HG03521 (cell line): ENCODE measurements at regions not wholly inside any gene's neighbourhood (a gene's known extent, or its start where the extent isn't known, plus 50 kb on each side); places are given as distances from the start of the nearest gene placed in this dataset.

ENCODE experiments used
- ATAC-seq: cut with Tn5 transposase; IDR thresholded peaks from one replicate; pipeline ENCODE4 v1.9.1; 2021; ENCODE audit warnings: mild to moderate bottlenecking, moderate library complexity; ENCODE audit not compliant: unreplicated experiment

DNA sequence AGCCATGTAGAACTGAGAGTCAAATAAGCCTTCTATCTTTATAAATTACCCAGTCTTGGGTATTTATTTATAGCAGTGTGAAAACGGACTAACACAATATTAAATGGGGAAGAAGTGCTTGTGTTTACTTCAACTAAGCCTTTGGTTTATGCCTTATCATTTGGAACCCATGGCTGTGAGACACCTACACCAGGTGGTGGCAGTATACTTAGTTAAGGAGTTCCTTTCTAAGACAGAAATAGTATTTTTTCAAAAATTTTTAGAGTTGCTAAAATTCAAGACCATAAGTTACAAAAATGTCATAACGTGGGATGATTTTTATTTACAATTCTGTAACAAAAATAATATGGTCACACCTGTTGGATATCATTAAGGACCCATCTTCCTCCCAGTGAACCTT, 354.5 kb upstream of the SOX14 start:
- no peak for ATAC-seq

DNA sequence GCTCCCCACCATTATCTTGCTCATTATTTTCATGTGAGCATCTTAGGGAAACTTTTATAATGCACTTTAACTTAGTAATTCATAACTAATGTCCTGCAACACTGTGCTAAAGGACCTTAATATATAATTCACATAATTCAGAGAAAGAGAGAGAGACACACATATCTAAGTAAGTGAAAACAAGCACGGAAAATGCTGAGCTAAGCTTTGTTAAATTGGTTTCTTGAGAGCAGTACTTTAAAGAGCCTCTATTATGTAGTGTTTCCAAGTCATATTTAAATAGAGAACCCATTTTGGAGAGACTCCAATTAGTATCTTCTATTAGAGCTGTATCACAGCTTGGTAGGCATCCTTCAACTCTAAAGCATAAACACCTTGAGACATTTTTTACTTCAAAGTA, 354.1 kb upstream of the SOX14 start:
- no peak for ATAC-seq

DNA sequence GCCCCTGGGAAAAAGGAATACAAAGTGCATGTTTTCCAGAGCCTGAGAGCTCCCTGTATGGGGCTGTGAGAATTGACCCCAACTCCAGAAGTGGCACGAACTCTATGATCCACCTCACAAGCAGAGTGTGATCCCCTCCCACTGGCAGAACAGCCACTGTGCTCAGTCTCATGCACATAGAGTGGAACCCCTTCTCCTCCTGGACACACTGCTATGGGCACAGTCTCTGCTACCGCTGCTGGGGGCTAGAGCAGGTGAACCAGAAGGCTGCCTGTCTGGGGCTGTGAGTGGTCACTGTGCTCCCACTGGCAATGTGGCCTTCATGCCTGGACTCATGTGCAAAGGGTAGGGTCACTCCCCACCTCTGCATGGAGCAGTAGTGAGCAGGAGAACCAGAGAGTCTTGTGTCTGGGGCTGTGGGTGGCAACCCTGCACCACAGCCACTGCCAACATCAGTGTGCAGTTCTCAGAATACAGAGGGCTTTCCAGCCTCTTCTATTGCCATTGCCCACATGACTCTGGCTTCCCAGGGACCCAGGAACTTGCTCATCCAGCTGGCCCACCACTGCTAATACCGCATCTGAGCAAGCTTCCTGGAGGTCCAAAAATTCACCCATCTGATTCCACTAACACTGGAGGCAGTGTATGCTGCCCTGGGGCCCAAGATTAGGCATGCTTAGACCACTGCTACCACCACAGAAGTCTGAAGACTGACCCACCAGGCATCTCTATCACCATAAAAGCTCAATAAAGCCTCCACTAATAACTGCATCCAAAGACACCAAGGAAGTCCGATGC, 343.7 kb upstream of the SOX14 start:
- no peak for ATAC-seq

DNA sequence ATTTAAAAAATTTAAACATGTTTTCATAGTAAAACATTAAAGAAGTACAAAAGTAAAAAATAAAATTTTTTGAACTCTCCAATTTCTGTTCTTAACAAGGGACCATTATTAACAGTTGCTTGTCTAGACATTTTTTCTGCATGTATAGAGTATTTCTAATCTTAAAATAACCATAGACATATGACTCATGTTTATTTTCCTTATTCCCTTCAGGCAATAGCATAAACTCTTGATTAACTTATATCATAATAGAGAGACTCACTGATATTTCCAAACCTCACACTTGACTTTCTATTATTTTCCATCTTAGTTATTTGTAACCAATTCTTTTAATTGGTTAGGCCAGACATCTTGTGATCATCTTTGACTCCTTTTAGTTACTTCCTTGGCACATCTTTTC, 325.6 kb upstream of the SOX14 start:
- ATAC-seq: no peak

DNA sequence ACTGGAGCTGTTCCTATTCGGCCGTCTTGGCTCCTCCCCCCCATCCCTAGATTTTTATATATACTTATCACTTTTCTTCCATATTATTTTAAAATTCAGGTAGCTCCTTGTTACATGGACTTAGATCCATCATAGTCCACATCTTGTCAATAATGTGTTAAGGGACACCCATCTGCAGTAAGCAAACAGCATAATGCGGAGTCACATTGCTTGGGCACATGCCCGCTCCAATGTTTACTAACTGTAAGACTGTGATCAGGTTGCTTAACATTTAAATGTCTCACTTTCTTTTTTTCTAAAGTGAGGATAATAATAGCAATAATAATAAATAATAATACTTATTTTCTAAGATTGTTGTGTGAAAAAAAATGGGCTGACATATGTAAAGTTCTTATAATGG, 303.2 kb upstream of the SOX14 start:
- ATAC-seq: no peak

DNA sequence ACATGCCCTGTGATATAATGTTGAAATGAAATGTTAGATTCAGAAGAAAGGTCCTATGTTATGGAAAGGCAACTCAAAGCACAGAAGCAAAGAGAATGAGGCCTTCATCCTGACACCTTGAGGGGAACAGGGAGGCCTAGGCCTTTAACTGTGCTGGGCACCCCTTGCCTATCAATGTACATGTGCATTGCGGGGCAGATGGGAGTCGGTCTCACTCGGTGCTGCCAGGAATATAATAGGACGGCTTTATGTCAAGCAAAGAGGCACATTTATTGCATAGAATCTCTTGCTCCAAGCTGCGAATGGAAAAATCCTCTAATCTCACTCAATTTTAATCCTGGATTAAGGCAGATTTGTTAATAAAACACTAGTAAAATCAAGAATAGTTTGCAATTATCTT, 301.0 kb upstream of the SOX14 start:
- no peak for ATAC-seq

DNA sequence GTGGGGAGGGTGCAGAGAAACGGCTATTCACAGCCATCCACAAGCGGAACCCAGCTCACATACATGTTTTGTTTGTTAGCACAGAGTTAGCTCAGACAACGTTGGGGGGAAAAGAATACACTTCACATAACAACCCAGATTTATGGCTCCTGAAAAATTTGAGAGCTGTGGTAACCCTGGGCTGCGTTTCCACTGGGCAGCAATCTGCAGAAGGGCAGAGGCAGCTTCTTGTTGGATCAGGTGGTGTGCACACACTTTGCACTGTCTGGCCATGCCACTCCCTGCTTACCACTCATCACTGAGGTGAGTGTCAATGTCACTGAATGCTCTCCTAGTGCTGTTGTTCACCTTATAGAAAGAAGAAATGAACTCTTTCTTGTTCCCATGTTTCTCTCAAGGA, 299.8 kb upstream of the SOX14 start:
- no peak for ATAC-seq

DNA sequence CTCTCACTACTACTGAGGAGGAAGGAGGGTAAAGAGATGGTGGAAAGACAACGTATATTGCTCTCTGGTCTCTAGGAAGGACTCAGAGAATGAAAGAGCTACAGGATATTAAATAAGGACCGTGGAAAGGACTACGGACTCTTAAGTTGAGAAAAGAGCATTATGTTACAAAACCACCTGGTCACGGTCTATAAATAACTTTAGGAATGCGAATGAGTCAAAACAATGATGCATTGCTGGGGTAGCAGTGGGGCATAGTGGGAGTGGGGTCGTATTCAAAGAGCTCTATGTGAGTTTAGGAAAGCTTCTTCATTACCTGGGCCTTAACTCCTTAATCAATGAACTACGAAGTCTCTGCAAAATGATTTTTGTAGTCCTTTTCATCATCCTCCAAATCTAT, 295.7 kb upstream of the SOX14 start:
- no peak for ATAC-seq

DNA sequence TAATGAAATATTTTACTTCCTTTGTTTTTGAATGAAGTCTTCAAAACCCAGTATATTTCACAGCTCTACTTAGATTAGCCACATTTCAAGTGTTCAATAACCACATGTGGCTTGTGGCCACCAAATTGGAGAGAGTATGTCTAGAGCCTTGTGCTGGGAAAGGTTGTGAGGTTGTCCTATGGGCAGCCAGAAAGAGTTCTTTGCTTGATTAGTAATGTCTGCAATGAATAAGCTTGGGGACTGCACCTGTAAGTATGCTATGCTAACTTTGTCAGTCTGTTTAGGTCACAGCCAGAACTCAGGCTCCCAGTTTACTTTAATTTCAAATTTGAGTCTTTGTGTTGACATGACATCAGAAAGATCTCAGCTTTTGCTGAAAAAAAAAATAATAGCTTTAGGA, 294.9 kb upstream of the SOX14 start:
- ATAC-seq: no peak

DNA sequence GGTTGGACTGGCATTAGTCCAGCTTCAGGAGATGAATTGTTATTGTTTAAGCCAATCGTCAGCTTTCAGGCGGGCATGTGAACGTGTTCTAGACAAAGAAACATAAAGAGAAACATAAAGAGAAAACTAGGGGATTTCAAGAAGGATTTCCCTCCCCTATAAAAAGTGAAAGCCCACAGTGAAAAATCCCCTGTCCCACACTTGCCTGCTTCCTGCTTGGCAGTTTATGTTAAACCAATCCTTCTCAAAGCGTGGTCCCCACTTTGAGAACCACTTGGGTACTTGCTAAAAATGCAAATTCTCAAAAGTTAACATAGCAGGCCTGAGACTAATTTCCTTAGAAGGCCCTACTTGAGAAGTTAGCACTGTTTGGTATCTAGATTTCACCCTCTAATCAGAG, 293.0 kb upstream of the SOX14 start:
- no peak for ATAC-seq

DNA sequence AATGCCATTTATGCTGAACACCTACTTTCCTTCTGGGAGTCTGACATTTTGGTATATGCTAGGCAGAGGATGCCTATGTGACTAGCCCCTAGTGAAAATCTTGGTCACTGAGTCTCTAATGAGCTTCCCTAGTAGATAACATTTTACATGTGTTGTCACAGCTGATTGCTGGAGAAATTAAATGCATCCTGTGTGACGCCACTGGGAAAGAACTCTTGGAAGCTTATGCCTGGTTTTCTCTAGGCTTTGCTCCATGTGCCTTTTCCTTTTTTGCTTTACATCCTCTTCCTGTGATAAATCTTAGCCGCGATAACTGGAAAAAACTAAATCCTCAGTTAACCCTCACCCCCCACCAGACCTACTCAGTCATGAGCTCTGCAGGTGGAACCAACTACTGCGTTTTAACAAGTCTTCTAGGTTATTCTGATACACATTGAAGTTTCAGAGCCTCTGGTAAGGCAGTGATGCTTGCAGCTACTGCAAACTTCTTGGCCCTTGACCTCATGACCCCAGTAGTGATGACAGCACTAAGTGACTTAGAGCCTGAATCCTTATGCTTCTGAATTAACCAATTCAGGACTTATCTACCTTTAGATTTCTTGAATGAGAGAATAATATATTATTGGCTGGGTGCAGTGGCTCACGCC, 292.4 kb upstream of the SOX14 start:
- no peak for ATAC-seq

DNA sequence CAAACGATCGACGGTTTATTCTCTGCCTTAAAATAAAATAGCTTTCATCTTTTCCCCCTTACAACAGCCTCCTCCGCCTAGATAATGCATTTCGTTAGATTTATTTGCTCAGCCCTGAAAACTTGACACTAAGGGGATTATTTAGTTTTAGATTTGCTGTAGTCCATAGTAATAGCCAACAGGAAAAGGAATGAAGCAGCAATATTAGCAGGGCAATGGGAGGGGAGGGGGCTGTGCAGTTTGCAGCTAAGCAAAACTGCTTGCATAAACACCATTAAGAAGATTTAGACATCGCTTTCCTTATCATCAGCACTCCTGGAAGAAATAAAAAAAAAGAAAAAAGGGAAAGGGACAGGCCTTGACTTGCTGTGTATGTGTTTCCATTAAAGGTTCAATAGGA, 286.5 kb upstream of the SOX14 start:
- no peak for ATAC-seq

DNA sequence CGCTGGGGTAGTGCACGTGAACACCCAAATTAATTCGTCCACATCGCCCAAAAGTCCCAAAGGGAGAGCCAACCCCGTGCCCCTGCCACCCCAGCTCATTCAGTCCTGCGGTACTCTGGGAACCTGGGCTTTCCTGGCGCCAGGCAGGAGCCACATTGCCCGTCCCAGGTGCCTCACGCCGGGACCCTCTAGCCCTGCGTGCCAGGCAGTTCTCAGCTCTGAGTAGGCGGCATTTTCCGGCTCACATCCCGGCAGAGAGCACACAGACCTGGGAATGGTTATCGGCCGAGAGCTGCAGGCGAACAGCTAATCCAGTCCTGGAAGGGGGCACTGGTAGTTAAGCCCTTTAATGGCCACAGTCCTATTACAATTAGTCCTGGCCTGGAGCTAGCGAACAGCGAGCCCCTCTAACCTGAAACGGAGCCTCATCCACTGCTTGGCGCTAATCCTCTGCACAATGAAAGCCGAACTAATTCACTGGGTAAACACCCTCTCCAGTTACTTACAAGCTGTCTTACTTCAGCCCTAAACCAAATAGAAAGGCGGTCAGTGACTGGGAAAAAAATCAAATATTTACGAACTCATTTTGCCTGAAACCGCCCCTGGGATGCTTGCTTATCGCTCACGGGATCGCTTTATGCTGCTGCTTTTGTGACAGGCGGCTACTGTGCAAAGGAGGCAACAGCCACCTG, 254.6 kb upstream of the SOX14 start:
- ATAC-seq: no peak

DNA sequence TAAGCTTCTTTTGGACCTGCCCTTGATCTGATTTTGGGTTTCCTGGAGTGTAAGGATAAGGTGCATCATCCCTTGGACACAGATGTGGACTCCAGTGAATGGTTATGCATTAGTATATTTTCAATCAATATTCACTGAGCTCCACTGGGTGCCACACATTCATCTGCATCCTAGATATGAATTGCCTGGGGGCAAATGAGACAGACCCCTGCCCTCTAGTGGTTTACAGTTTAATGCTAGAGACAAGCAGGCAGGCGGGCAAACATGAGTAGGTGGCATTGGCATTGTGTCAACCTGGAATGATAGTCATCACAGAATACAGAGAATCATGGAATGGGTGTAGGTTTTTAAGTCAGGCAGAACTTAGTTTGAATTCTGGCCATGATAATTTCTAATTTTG, 252.5 kb upstream of the SOX14 start:
- ATAC-seq: no peak

DNA sequence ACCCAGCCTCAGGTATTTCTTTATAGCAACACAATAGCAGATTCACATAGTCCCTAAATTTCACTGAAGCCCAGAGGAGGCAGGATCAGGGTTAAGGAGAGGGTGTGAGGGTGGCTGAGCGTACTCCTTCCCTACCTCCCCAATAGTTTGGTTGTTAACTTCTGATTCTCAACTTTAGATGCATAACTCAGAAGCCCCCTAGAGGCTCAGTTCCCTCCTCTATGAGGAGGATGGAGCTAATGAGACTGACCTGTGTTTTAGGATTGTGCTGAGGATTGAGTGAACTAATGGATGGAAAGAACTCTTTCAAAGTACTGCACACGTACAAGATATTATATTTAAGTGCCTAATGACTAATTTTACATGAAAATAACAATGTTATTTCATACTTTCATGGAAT, 249.3 kb upstream of the SOX14 start:
- ATAC-seq: no peak

DNA sequence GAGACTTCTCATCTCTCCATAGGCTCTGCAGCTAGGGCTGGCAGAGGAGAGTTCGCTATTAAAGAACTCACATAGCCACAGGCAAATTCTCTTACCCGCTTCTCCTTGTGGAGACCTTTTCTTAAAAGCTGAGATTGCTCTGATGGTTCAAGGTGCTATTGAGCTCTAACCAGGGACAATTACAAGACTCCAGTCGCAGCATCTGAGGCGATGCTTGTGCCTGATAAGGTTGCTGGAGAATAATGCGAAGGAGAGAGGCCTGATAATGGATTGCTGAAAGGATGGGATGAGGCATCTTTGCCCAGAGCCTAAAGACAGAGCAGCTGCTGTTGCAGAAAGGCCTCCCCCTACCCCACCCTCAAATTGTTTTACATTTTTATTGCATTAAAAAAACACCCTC, 244.5 kb upstream of the SOX14 start:
- no peak for ATAC-seq

DNA sequence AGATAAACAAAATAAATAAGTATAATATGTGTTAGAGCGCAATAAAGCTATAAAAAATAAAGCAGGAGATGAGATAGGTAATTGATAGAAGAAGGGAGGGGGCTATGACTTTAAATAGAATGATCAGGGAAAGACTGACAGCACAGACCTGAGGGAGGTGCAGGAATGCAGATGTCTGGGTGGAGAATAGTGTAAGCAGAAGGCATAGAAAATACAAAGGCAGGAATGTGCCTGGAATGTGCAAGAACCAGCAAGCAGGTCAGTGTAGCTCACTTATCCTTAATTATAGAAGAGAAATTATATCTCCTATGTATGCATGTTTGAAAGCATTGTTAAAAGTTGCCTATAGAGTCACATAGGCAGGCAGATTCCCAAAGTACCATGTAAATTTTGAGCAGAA, 239.4 kb upstream of the SOX14 start:
- ATAC-seq: no peak

DNA sequence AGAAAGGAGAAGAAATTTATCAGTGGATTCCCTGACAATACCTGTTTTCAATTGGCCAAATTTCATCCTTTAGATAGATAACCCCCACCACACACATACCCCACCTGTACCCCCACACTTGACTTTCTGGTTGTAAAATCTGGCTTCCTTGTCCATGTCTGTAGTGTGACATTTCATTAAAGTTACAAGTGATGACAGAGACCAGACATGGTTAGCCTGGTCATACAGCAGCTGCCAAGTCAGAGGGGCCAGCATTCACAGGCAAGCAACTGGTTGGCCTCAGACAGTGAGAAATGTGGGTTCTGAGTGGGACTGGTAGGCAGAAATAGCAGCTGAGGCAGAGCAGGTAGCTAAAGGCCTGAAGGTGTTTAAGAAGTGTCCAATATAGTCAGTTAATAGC, 238.6 kb upstream of the SOX14 start:
- no peak for ATAC-seq

DNA sequence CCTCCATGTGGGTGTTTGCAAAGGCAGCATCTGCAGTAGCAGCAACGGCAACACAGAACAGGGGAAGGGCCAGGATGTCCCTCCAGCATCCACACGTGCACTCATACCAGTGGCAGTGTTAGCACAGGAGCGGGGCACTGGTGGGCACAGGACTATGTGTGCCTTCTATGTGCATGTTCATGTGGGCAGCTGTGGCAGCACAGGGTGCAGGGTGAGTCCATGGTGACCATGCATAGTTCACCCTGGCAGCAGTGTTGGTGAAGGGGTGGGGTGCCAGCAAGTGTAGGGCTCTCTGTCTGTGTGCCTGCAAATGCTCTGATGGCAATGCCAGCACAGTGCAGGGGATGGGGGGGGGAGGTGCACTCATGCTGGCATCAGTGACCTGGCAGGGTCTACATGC, 222.1 kb upstream of the SOX14 start:
- no peak for ATAC-seq

DNA sequence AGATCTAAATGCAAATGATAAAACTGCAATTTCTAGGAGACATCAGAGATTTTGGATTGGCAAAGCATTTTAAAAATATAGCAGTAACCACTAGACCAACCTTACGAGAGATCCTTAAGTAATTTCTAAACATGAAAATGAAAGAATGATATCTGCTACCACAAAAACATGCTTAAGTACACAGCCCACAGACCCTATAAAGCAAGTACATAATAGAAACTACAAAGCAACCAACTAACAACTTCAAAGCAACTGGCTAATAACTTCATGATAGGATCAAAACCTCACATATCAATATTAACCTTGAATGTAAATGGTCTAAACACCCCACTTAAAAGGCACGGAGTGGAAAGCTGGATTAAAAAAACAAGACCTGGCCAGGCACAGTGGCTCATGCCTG, 209.9 kb upstream of the SOX14 start:
- ATAC-seq: no peak

DNA sequence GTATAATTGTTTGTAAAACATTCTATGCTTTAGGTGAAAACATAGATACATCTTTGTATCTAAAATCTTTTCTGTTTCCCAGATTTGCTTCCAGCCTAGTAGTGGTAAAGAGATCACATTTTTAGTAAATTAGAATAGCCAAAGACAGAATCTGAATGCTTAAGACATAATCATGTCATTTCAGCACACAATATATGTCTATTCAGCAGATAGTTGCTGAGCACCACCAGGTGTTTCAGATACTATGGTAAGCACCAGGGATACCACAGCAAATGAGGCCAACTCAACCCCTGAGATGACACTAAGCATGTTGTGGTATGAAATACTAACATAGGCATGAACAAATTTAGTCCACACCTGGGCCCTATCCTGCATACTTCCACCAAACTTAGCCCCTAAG, 195.2 kb upstream of the SOX14 start:
- ATAC-seq: no peak

DNA sequence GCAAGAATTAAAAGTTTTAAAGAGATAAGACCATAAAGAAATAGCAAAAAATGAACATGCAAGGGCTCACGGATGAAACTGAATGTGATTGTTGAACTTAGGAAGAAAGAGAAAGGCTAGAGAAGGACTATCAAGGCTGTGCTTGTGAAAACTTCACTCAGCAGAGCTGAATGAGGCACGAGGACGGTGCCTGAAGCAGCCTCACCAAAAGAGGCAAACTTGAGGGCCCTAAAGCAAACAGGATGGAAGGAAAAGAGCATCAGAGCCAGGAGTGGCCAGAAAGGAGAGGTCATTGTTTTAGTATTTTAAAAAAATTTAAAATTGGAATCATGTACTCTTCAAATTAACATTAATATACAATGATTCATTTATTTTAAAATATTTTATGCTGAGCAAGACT, 191.2 kb upstream of the SOX14 start:
- ATAC-seq: no peak
